ENCODE measurements at regions not wholly inside any gene's neighbourhood (a gene's known extent, or its start where the extent isn't known, plus 50 kb on each side); places are given as distances from the start of the nearest gene placed in this dataset.

GRCh38 chr13:97120346-97120745 lies 101.8 kb upstream of the MBNL2 start:
- TF ChIP-seq, protein P1, sequence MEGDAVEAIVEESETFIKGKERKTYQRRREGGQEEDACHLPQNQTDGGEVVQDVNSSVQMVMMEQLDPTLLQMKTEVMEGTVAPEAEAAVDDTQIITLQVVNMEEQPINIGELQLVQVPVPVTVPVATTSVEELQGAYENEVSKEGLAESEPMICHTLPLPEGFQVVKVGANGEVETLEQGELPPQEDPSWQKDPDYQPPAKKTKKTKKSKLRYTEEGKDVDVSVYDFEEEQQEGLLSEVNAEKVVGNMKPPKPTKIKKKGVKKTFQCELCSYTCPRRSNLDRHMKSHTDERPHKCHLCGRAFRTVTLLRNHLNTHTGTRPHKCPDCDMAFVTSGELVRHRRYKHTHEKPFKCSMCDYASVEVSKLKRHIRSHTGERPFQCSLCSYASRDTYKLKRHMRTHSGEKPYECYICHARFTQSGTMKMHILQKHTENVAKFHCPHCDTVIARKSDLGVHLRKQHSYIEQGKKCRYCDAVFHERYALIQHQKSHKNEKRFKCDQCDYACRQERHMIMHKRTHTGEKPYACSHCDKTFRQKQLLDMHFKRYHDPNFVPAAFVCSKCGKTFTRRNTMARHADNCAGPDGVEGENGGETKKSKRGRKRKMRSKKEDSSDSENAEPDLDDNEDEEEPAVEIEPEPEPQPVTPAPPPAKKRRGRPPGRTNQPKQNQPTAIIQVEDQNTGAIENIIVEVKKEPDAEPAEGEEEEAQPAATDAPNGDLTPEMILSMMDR (conservative IDR thresholded peaks at IDR 0.05; ENCODE audit: low read depth, low read length), result no peak
- no peak for TF ChIP-seq EZH2phosphoT487 (IDR thresholded peaks at IDR 0.05; ENCODE audit: borderline replicate concordance, low read length)
- no peak for TF ChIP-seq EZH2 (IDR thresholded peaks at IDR 0.05; ENCODE audit: low read length, unreplicated experiment)

Data from PC-3 (cell line).